GM11168 (cell line): ENCODE measurements at regions not wholly inside any gene's neighbourhood (a gene's known extent, or its start where the extent isn't known, plus 50 kb on each side); places are given as distances from the start of the nearest gene placed in this dataset.
"Not testable (repeated sequence)": the region's sequence is repeated elsewhere in the genome, so short reads cannot be mapped to it uniquely, and the experiment has no call there.

Source experiments
- in situ Hi-C: fragments of 300-500 bp; cut with MboI; formaldehyde crosslinking; loops from one replicate; pipeline ENCODE4 v1.12.0; 2022; ENCODE audit warnings: low sequenced_read_pairs; ENCODE audit not compliant: unreplicated experiment

GRCh38 chrX:46184749-46185148, 360.5 kb downstream of the ZNF674 start:
- in situ Hi-C loops, result no loop called here

- in situ Hi-C loops, result no loop called here
Observed at GRCh38 chrX:46180258-46180687, 364.9 kb downstream of the ZNF674 start.

- in situ Hi-C loops, result no loop called here
Observed at GRCh38 chrX:46179748-46180147, 365.5 kb downstream of the ZNF674 start.

GRCh38 chrX:46178763-46179162, 366.5 kb downstream of the ZNF674 start:
- in situ Hi-C loops, result no loop called here

- in situ Hi-C loops, result no loop called here
Observed at GRCh38 chrX:46173159-46173558, 372.1 kb downstream of the ZNF674 start.

- in situ Hi-C loops, result not testable (repeated sequence)
Observed at GRCh38 chrX:46171457-46171856, 373.8 kb downstream of the ZNF674 start.

GRCh38 chrX:46169808-46170207, 375.4 kb downstream of the ZNF674 start:
- in situ Hi-C loops, result no loop called here

GRCh38 chrX:46168254-46168653, 377.0 kb downstream of the ZNF674 start:
- in situ Hi-C loops, result no loop called here

GRCh38 chrX:46165866-46166265, 379.4 kb downstream of the ZNF674 start:
- in situ Hi-C loops, result no loop called here

- in situ Hi-C loops, result no loop called here
Observed at GRCh38 chrX:46165411-46165810, 379.8 kb downstream of the ZNF674 start.

GRCh38 chrX:46152756-46153155, 392.5 kb downstream of the ZNF674 start:
- in situ Hi-C loops, result no loop called here

GRCh38 chrX:46151332-46151731, 393.9 kb downstream of the ZNF674 start:
- in situ Hi-C loops, result not testable (repeated sequence)

GRCh38 chrX:46144566-46144965, 400.7 kb downstream of the ZNF674 start:
- in situ Hi-C loops, result no loop called here

- in situ Hi-C loops, result no loop called here
Observed at GRCh38 chrX:46140272-46140671, 404.9 kb downstream of the ZNF674 start.

- in situ Hi-C loops, result no loop called here
Observed at GRCh38 chrX:46130247-46130646, 415.0 kb downstream of the ZNF674 start.

- in situ Hi-C loops, result no loop called here
Observed at GRCh38 chrX:46125111-46125510, 420.1 kb downstream of the ZNF674 start.

- in situ Hi-C loops, result no loop called here
Observed at GRCh38 chrX:46117234-46117633, 428.0 kb downstream of the ZNF674 start.

- in situ Hi-C loops, result not testable (repeated sequence)
Observed at GRCh38 chrX:46087310-46087709, 457.9 kb downstream of the ZNF674 start.

- in situ Hi-C loops, result not testable (repeated sequence)
Observed at GRCh38 chrX:46080121-46080520, 465.1 kb downstream of the ZNF674 start.

- in situ Hi-C loops, result no loop called here
Observed at GRCh38 chrX:46072791-46073190, 472.4 kb downstream of the ZNF674 start.

- in situ Hi-C loops, result no loop called here
Observed at GRCh38 chrX:46072372-46072771, 472.8 kb downstream of the ZNF674 start.

- in situ Hi-C loops, result no loop called here
Observed at GRCh38 chrX:46070421-46070820, 474.8 kb downstream of the ZNF674 start.

- in situ Hi-C loops, result no loop called here
Observed at GRCh38 chrX:46059316-46059715, 485.9 kb downstream of the ZNF674 start.
